Adrenal gland (tissue), 9 donors: ENCODE measurements at regions not wholly inside any gene's neighbourhood (a gene's known extent, or its start where the extent isn't known, plus 50 kb on each side); places are given as distances from the start of the nearest gene placed in this dataset.

ENCODE experiments used
- DNase-seq, 7 donors: peaks; one replicate each; pipeline ENCODE4 v3.0.0-alpha.2; 2019 to 2020
- H3K27ac ChIP-seq, 5 donors: fragments of 200-600 bp; sonication (generic) in 4 of 5; 1 replicate in 3 of 5; 2 replicates in 2 of 5; pipeline versions ENCODE4 v1.5.1 to v1.8.0; 2016 to 2020; ENCODE audit warnings: mild to moderate bottlenecking in 1 of 5
- H3K27me3 ChIP-seq: fragments of 200-600 bp; 2 replicates; pipeline ENCODE4 v1.8.0; 2021
- H3K36me3 ChIP-seq, 2 donors: fragments of 200-600 bp; replicated peaks in 1 of 2; 1 replicate in 1 of 2; 2 replicates in 1 of 2; pipeline versions ENCODE4 v1.5.1 to v1.8.0; 2018 to 2022
- H3K4me1 ChIP-seq, 2 donors: fragments of 200-600 bp; replicated peaks in 1 of 2; 1 replicate in 1 of 2; 2 replicates in 1 of 2; pipeline versions ENCODE4 v1.5.1 to v1.8.0; 2018 to 2021
- H3K4me3 ChIP-seq, 4 donors: fragments of 200-600 bp; sonication (generic) in 3 of 4; one replicate each; pipeline ENCODE4 v1.5.1; 2016 to 2018
- H3K9me3 ChIP-seq, 3 donors: fragments of 200-600 bp; sonication (generic) in 1 of 3; replicated peaks in 1 of 3; 1 replicate in 2 of 3; 2 replicates in 1 of 3; pipeline versions ENCODE4 v1.5.1 to v1.8.0; 2016 to 2021
- CTCF ChIP-seq, 6 experiments: fragments of 450-650 bp in 4 of 6; fragments of 200-600 bp in 2 of 6; sonication (generic) in 1 of 6; IDR thresholded peaks; 1 replicate in 5 of 6; 2 replicates in 1 of 6; pipeline versions ENCODE4 v1.5.1 to v1.8.0; 2016 to 2021; ENCODE audit warnings: antibody characterized with exemption in 6 of 6, mild to moderate bottlenecking in 2 of 6, moderate library complexity in 1 of 6
- POLR2A ChIP-seq, 2 donors: fragments of 450-650 bp; IDR thresholded peaks; one replicate each; pipeline ENCODE4 v1.6.1; 2017; ENCODE audit warnings: antibody characterized with exemption in 2 of 2, mild to moderate bottlenecking in 2 of 2, moderate library complexity in 1 of 2
- WGBS, 4 donors: extraction: QIAGEN DNeasy Blood & Tissue Kit in 2 of 4; methylation state at CpG; one replicate each; pipeline versions ENCODE4 v1.1.5 to v1.1.7; 2013 to 2017; 5-methylcytosine and 5-hydroxymethylcytosine counted together
- intact Hi-C, 2 donors: fragments of 100-400 bp; cut with DNase I; formaldehyde crosslinking; loops; one replicate each; pipeline versions ENCODE4 v1.14.1 to v1.15.0; 2022 to 2023
- donor health status: healthy with polysubstance abuse.
- donor health status: Bipolar disorder and iron deficiency.
- donor health status: DM: yes; HTN: yes; CAD: no.
- donor health status: DM: no; HTN: no; CAD: no.
- donor health status: DM: no; HTN: no; CAD: no.

GRCh38 chr9:95595721-95596295, 79.0 kb upstream of the PTCH1 start:
- WGBS, 4 donors, result 87 to 95% (median 92%) methylated on average over 7 to 15 of the region's 15 CpGs
- TF ChIP-seq POLR2A (IDR thresholded peaks at IDR 0.05) (no peak), CTCF (IDR thresholded peaks at IDR 0.05) (no peak)
- intact Hi-C loops, result no loop called here
- Histone ChIP-seq H3K4me3 (no peak overlapping the region), H3K27me3 (no peaks in the 10 kb centered on the region), H3K4me1 (no peaks in the 10 kb centered on the region), H3K9me3 (no peaks in the 10 kb centered on the region), H3K27ac (no peak overlapping the region), H3K36me3 (no peaks in the 10 kb centered on the region)
- DNase-seq, result no peak

GRCh38 chr9:95592931-95593330, 76.2 kb upstream of the PTCH1 start:
- Histone ChIP-seq H3K9me3 (no peaks in the 10 kb centered on the region), H3K4me1 (no peaks in the 10 kb centered on the region), H3K27me3 (no peaks in the 10 kb centered on the region), H3K36me3 (no peaks in the 10 kb centered on the region), H3K4me3 (no peak overlapping the region), H3K27ac (no peak overlapping the region)
- 78 to 91% (median 82%) methylated on average over 5 of the region's 5 CpGs for WGBS, 4 donors
- TF ChIP-seq POLR2A (IDR thresholded peaks at IDR 0.05) (no peak), CTCF (IDR thresholded peaks at IDR 0.05) (no peak)
- no peak for DNase-seq
- intact Hi-C loops, result no loop called here

- Histone ChIP-seq H3K36me3 (no peaks in the 10 kb centered on the region), H3K27me3 (no peaks in the 10 kb centered on the region), H3K4me1 (no peaks in the 10 kb centered on the region), H3K27ac (no peak overlapping the region), H3K9me3 (no peaks in the 10 kb centered on the region), H3K4me3 (no peak overlapping the region)
- no peak for DNase-seq
- TF ChIP-seq CTCF (IDR thresholded peaks at IDR 0.05) (no peak), POLR2A (IDR thresholded peaks at IDR 0.05) (no peak)
- intact Hi-C loops, result no loop called here
- 72 to 90% (median 86%) methylated on average over 7 to 9 of the region's 9 CpGs for WGBS, 4 donors
Observed at GRCh38 chr9:95588724-95589588, 72.2 kb upstream of the PTCH1 start.

GRCh38 chr9:95587021-95587964, 70.5 kb upstream of the PTCH1 start:
- DNase-seq, result no peak
- no peaks in the 10 kb centered on the region for H3K36me3 ChIP-seq
- intact Hi-C loops, result no loop called here
- WGBS, 4 donors, result 65 to 76% (median 73%) methylated on average over 10 of the region's 10 CpGs
- TF ChIP-seq CTCF (IDR thresholded peaks at IDR 0.05) (no peak), POLR2A (IDR thresholded peaks at IDR 0.05) (no peak)
- H3K4me3 ChIP-seq, result no peak overlapping the region
- H3K27ac ChIP-seq, result no peak overlapping the region
- no peaks in the 10 kb centered on the region for H3K27me3 ChIP-seq
- no peaks in the 10 kb centered on the region for H3K4me1 ChIP-seq
- H3K9me3 ChIP-seq, result no peaks in the 10 kb centered on the region
